ENCODE measurements at regions not wholly inside any gene's neighbourhood (a gene's known extent, or its start where the extent isn't known, plus 50 kb on each side); places are given as distances from the start of the nearest gene placed in this dataset.

DNA sequence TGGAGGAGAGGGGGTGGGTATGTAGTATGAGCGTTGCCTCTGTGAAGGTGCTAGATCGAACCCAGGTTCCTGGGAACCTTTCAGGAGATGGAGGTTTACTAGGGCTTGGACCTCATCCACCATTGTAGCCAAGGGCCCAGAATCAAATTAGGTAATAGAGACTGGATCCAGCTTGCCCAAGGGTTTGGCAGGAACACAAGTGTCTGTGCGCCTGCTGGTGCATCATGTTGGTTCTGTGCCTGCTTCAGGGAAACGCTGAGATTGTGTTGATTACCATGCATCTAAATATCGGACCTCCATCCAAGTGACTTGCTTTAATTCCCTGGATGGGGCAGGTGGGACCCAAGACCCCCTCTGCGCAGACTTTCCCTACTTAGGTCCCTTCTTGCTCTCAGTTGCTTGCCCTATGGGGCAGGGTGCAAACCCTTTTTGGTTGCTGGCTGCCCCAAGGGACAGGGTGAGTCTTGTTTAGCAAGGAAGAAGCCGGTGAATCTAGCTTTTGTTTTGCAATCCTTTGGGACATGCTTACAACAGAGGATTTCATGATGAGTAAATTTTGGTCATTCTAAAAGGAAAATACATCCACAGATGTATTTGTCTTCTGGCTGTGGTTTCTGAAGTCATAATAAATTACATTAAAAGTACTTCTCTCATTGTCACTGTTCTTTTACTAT lies 189.8 kb upstream of the PRICKLE1 start:
- no peak for DNase-seq (ENCODE audit: low read depth, low spot score)
- intact Hi-C loops (cut with micrococcal nuclease), result no loop called here
- no peak overlapping the region for H3K4me2 ChIP-seq (ENCODE audit: low read length)

More for the DNA sequence above, 189.8 kb upstream of the PRICKLE1 start:
- H3K27me3 ChIP-seq (ENCODE audit: insufficient read depth, low read length), result no peaks in the 10 kb centered on the region
- no peak overlapping the region for H3K4me3 ChIP-seq (replicated peaks in 1 of 2; ENCODE audit: low read depth in 1 of 2, low read length in 2 of 2)
- no TSS peak for BruUV-seq (replicated peaks)
- no peaks in the 10 kb centered on the region for H3K9me3 ChIP-seq (ENCODE audit: control insufficient read depth in 1 of 2, insufficient read depth in 1 of 2, low read depth in 1 of 2, low read length in 2 of 2)
- H3K79me2 ChIP-seq (ENCODE audit: insufficient read depth, low read length), result no peaks in the 10 kb centered on the region
- no peak overlapping the region for H2AFZ ChIP-seq (ENCODE audit: low read depth, low read length, poor library complexity, severe bottlenecking)
- TF ChIP-seq JUND (IDR thresholded peaks at IDR 0.05), result no peak
- TF ChIP-seq TCF7L2 (IDR thresholded peaks at IDR 0.05; ENCODE audit: borderline replicate concordance, extremely low read depth, insufficient read depth, insufficient read length), result no peak
- TF ChIP-seq, protein P1, sequence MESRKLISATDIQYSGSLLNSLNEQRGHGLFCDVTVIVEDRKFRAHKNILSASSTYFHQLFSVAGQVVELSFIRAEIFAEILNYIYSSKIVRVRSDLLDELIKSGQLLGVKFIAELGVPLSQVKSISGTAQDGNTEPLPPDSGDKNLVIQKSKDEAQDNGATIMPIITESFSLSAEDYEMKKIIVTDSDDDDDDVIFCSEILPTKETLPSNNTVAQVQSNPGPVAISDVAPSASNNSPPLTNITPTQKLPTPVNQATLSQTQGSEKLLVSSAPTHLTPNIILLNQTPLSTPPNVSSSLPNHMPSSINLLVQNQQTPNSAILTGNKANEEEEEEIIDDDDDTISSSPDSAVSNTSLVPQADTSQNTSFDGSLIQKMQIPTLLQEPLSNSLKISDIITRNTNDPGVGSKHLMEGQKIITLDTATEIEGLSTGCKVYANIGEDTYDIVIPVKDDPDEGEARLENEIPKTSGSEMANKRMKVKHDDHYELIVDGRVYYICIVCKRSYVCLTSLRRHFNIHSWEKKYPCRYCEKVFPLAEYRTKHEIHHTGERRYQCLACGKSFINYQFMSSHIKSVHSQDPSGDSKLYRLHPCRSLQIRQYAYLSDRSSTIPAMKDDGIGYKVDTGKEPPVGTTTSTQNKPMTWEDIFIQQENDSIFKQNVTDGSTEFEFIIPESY (IDR thresholded peaks at IDR 0.05; ENCODE audit: extremely low read depth, insufficient replicate concordance, low read length), result no peak
- TF ChIP-seq CEBPB (IDR thresholded peaks at IDR 0.05; ENCODE audit: low read depth), result no peak
- TF ChIP-seq, protein P2, sequence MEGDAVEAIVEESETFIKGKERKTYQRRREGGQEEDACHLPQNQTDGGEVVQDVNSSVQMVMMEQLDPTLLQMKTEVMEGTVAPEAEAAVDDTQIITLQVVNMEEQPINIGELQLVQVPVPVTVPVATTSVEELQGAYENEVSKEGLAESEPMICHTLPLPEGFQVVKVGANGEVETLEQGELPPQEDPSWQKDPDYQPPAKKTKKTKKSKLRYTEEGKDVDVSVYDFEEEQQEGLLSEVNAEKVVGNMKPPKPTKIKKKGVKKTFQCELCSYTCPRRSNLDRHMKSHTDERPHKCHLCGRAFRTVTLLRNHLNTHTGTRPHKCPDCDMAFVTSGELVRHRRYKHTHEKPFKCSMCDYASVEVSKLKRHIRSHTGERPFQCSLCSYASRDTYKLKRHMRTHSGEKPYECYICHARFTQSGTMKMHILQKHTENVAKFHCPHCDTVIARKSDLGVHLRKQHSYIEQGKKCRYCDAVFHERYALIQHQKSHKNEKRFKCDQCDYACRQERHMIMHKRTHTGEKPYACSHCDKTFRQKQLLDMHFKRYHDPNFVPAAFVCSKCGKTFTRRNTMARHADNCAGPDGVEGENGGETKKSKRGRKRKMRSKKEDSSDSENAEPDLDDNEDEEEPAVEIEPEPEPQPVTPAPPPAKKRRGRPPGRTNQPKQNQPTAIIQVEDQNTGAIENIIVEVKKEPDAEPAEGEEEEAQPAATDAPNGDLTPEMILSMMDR (IDR thresholded peaks at IDR 0.05 in 2 of 3, conservative IDR thresholded peaks at IDR 0.05 in 1 of 3; ENCODE audit: borderline replicate concordance in 1 of 3, insufficient read depth in 1 of 3, low read depth in 2 of 3, low read length in 2 of 3), result no peak
- no peak for TF ChIP-seq EZH2 (IDR thresholded peaks at IDR 0.05)
- no peak for TF ChIP-seq EZH2phosphoT487 (IDR thresholded peaks at IDR 0.05; ENCODE audit: borderline replicate concordance)
- TF ChIP-seq ZNF274 (IDR thresholded peaks at IDR 0.05; ENCODE audit: low read depth, low read length), result no peak
- TF ChIP-seq SP1 (IDR thresholded peaks at IDR 0.05; ENCODE audit: low read depth), result no peak
- no peak for TF ChIP-seq YY1 (IDR thresholded peaks at IDR 0.05; ENCODE audit: extremely low read depth, insufficient replicate concordance, low read depth, low read length)
- TF ChIP-seq, protein P3, sequence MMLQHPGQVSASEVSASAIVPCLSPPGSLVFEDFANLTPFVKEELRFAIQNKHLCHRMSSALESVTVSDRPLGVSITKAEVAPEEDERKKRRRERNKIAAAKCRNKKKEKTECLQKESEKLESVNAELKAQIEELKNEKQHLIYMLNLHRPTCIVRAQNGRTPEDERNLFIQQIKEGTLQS (IDR thresholded peaks at IDR 0.05), result no peak
- TF ChIP-seq SRF (IDR thresholded peaks at IDR 0.05; ENCODE audit: low read depth), result no peak
- TF ChIP-seq, protein P4, sequence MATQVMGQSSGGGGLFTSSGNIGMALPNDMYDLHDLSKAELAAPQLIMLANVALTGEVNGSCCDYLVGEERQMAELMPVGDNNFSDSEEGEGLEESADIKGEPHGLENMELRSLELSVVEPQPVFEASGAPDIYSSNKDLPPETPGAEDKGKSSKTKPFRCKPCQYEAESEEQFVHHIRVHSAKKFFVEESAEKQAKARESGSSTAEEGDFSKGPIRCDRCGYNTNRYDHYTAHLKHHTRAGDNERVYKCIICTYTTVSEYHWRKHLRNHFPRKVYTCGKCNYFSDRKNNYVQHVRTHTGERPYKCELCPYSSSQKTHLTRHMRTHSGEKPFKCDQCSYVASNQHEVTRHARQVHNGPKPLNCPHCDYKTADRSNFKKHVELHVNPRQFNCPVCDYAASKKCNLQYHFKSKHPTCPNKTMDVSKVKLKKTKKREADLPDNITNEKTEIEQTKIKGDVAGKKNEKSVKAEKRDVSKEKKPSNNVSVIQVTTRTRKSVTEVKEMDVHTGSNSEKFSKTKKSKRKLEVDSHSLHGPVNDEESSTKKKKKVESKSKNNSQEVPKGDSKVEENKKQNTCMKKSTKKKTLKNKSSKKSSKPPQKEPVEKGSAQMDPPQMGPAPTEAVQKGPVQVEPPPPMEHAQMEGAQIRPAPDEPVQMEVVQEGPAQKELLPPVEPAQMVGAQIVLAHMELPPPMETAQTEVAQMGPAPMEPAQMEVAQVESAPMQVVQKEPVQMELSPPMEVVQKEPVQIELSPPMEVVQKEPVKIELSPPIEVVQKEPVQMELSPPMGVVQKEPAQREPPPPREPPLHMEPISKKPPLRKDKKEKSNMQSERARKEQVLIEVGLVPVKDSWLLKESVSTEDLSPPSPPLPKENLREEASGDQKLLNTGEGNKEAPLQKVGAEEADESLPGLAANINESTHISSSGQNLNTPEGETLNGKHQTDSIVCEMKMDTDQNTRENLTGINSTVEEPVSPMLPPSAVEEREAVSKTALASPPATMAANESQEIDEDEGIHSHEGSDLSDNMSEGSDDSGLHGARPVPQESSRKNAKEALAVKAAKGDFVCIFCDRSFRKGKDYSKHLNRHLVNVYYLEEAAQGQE (IDR thresholded peaks at IDR 0.05; ENCODE audit: low read depth), result no peak
- TF ChIP-seq CBX3 (IDR thresholded peaks at IDR 0.05; ENCODE audit: low read depth), result no peak
- no peak for TF ChIP-seq POLR2AphosphoS5 (IDR thresholded peaks at IDR 0.05; ENCODE audit: low read depth, low read length)
- TF ChIP-seq, protein P5, sequence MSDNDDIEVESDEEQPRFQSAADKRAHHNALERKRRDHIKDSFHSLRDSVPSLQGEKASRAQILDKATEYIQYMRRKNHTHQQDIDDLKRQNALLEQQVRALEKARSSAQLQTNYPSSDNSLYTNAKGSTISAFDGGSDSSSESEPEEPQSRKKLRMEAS (IDR thresholded peaks at IDR 0.05), result no peak
- TF ChIP-seq EGR1 (IDR thresholded peaks at IDR 0.05; ENCODE audit: low read depth), result no peak
- TF ChIP-seq FOSL1 (IDR thresholded peaks at IDR 0.05; ENCODE audit: low read depth), result no peak
- H3K9me2 ChIP-seq (ENCODE audit: insufficient read depth), result no peaks in the 10 kb centered on the region
- POLR2A ChIA-PET, result no interaction called here
- H3K4me1 ChIP-seq (ENCODE audit: control insufficient read depth in 1 of 2, insufficient read depth in 2 of 2, low read length in 2 of 2), result peaks cover 0 to 9% of the 10 kb centered on the region in 2 experiments; a peak in 1 of 4 replicates
- H3K36me3 ChIP-seq (ENCODE audit: control insufficient read depth in 1 of 2, insufficient read depth in 2 of 2, low read length in 2 of 2), result no peaks in the 10 kb centered on the region
- CTCF ChIA-PET, result no interaction called here
- RAD21 ChIA-PET (ENCODE audit: low non-redundant PET in 1 of 2, low total read pairs in 2 of 2, uncharacterized antibody in 2 of 2, unreplicated experiment in 2 of 2), result no interaction called here
- no peak overlapping the region for H3K9ac ChIP-seq (ENCODE audit: low read length)
- H4K20me1 ChIP-seq (ENCODE audit: insufficient read depth), result no peaks in the 10 kb centered on the region
- no peak for ATAC-seq
- H3K27ac ChIP-seq (ENCODE audit: low read depth, low read length), result no peak overlapping the region
